CD4-positive, alpha-beta T cell (primary cell): ENCODE measurements at regions not wholly inside any gene's neighbourhood (a gene's known extent, or its start where the extent isn't known, plus 50 kb on each side); places are given as distances from the start of the nearest gene placed in this dataset.

Experiments
- ATAC-seq: fragments of 200-7000 bp; cut with Tn5 transposase; one replicate; pipeline ENCODE4 v1.10.0; 2022; ENCODE audit warnings: mild to moderate bottlenecking; ENCODE audit not compliant: poor library complexity
- CTCF ChIA-PET: fragments of 350-600 bp; sonication (Branson Sonifier 250); formaldehyde crosslinking; loops from one replicate; lab custom pipeline; 2021; ENCODE audit warnings: antibody characterized with exemption, inconsistent platforms; lab: Charles Lee
- POLR2A ChIA-PET: fragments of 350-600 bp; sonication (Branson Sonifier 250); formaldehyde crosslinking; loops from one replicate; lab custom pipeline; 2021; ENCODE audit warnings: antibody characterized with exemption, inconsistent platforms; lab: Charles Lee
- DNase-seq, 14 experiments: peaks; one replicate each; pipeline ENCODE4 v3.0.0-alpha.2; 2013 to 2020; ENCODE audit warnings: mixed read lengths in 2 of 14
- H3K27ac ChIP-seq, 2 donors: one replicate each; pipeline versions ENCODE4 v1.5.1 to v1.7.0; 2013; ENCODE audit warnings: low read length in 2 of 2, low read depth in 1 of 2, mild to moderate bottlenecking in 1 of 2
- H3K27me3 ChIP-seq, 2 experiments: 1 replicate in 1 of 2; 2 replicates in 1 of 2; pipeline versions ENCODE4 v1.6.1 to v1.7.0; 2013; ENCODE audit warnings: low read length in 2 of 2, control low read depth in 1 of 2, mild to moderate bottlenecking in 1 of 2, moderate library complexity in 1 of 2; ENCODE audit not compliant: insufficient read depth in 2 of 2, control insufficient read depth in 1 of 2
- H3K36me3 ChIP-seq: one replicate; pipeline ENCODE4 v1.6.1; 2013; ENCODE audit warnings: low read length, control low read depth; ENCODE audit not compliant: insufficient read depth
- H3K4me1 ChIP-seq: one replicate; pipeline ENCODE4 v1.6.1; 2013; ENCODE audit warnings: low read length, control low read depth; ENCODE audit not compliant: insufficient read depth
- H3K4me3 ChIP-seq: one replicate; pipeline ENCODE4 v1.5.1; 2013; ENCODE audit warnings: mild to moderate bottlenecking, low read length, moderate library complexity
- H3K9me3 ChIP-seq, 2 experiments: 1 replicate in 1 of 2; 2 replicates in 1 of 2; pipeline versions ENCODE4 v1.6.1 to v1.7.0; 2013; ENCODE audit warnings: low read length in 2 of 2, mild to moderate bottlenecking in 2 of 2, control low read depth in 1 of 2, moderate library complexity in 1 of 2; ENCODE audit not compliant: control insufficient read depth in 1 of 2, insufficient read depth in 1 of 2
- H3K27ac Mint-ChIP-seq: one replicate; pipeline ENCODE4 v1.8.0; 2020; ENCODE audit warnings: mixed read lengths
- H3K27me3 Mint-ChIP-seq: one replicate; pipeline ENCODE4 v1.8.0; 2021; ENCODE audit warnings: mixed read lengths
- H3K36me3 Mint-ChIP-seq: one replicate; pipeline ENCODE4 v1.8.0; 2021; ENCODE audit warnings: low read depth, mixed read lengths
- H3K4me1 Mint-ChIP-seq: one replicate; pipeline ENCODE4 v1.8.0; 2021; ENCODE audit warnings: low read depth, mixed read lengths
- H3K4me3 Mint-ChIP-seq: one replicate; pipeline ENCODE4 v1.8.0; 2020; ENCODE audit warnings: mild to moderate bottlenecking, mixed read lengths
- H3K9me3 Mint-ChIP-seq: one replicate; pipeline ENCODE4 v1.8.0; 2020; ENCODE audit warnings: mixed read lengths
- CTCF ChIP-seq: fragments of 200-600 bp; IDR thresholded peaks from one replicate; pipeline ENCODE4 v1.8.0; 2022; ENCODE audit warnings: antibody characterized with exemption, mild to moderate bottlenecking
- intact Hi-C, 2 experiments: fragments of 100-400 bp; cut with DNase I in 1 of 2; cut with micrococcal nuclease in 1 of 2; formaldehyde crosslinking; loops; one replicate each; pipeline versions ENCODE4 v1.15.1 to v1.9.0; 2023 to 2025; cut with DNase I, micrococcal nuclease

- no peaks in the 10 kb centered on the region for H3K27me3 ChIP-seq
- Mint-ChIP-seq H3K4me3 (no peak overlapping the region), H3K9me3 (no peaks in the 10 kb centered on the region), H3K4me1 (no peaks in the 10 kb centered on the region), H3K27me3 (no peaks in the 10 kb centered on the region), H3K27ac (no peak overlapping the region), H3K36me3 (no peaks in the 10 kb centered on the region)
- no peak overlapping the region for H3K27ac ChIP-seq
- POLR2A ChIA-PET: no interaction called here
- H3K9me3 ChIP-seq: no peaks in the 10 kb centered on the region
- ATAC-seq (no peak), DNase-seq (no peak)
- no peaks in the 10 kb centered on the region for H3K4me1 ChIP-seq
- CTCF ChIA-PET: no interaction called here
- H3K36me3 ChIP-seq: no peaks in the 10 kb centered on the region
- TF ChIP-seq CTCF: no peak
- intact Hi-C loops: no loop called here
- no peak overlapping the region for H3K4me3 ChIP-seq
Measured at GRCh38 chr5:36359267-36359666, 57.6 kb upstream of the RANBP3L start.

GRCh38 chr5:36360307-36360706, 58.6 kb upstream of the RANBP3L start:
- ChIA-PET CTCF (no interaction called here), POLR2A (no interaction called here)
- intact Hi-C loops: no loop called here
- no peak for TF ChIP-seq CTCF
- no peak overlapping the region for H3K4me3 Mint-ChIP-seq
- DNase-seq (no peak), ATAC-seq (no peak)
- H3K4me1 Mint-ChIP-seq: no peaks in the 10 kb centered on the region
- Histone ChIP-seq H3K36me3 (no peaks in the 10 kb centered on the region), H3K4me1 (no peaks in the 10 kb centered on the region), H3K27ac (no peak overlapping the region), H3K9me3 (no peaks in the 10 kb centered on the region), H3K4me3 (no peak overlapping the region), H3K27me3 (no peaks in the 10 kb centered on the region)
- H3K9me3 Mint-ChIP-seq: no peaks in the 10 kb centered on the region
- H3K27me3 Mint-ChIP-seq: no peaks in the 10 kb centered on the region
- H3K36me3 Mint-ChIP-seq: no peaks in the 10 kb centered on the region
- no peak overlapping the region for H3K27ac Mint-ChIP-seq

DNA sequence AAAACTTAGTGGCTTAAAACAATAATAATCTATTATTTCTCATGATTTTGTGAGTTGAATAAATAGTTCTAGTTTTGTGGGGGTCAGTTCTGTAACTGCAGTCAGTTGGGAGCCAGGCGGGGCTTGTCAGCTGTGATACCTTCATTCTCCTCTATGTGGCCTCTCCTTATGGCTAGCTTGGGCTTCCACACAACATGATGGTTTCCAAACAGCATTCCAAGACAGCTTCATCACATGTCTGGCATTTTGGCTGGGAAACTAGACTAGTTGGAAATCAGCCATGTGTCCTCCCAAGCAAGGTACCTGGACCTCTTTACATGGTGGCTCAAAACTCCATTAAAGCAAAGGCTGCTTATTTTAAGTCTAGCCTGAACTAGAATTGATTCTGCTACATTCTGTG, 61.4 kb upstream of the RANBP3L start:
- H3K27ac ChIP-seq: no peak overlapping the region
- CTCF ChIA-PET: no interaction called here
- no peak for DNase-seq
- H3K4me1 ChIP-seq: no peaks in the 10 kb centered on the region
- intact Hi-C loops: no loop called here
- no peaks in the 10 kb centered on the region for H3K27me3 ChIP-seq
- H3K4me1 Mint-ChIP-seq: no peaks in the 10 kb centered on the region
- ATAC-seq: no peak
- H3K9me3 ChIP-seq: no peaks in the 10 kb centered on the region
- POLR2A ChIA-PET: no interaction called here
- H3K4me3 Mint-ChIP-seq: no peak overlapping the region
- H3K36me3 ChIP-seq: no peaks in the 10 kb centered on the region
- H3K27me3 Mint-ChIP-seq: no peaks in the 10 kb centered on the region
- no peak overlapping the region for H3K27ac Mint-ChIP-seq
- no peaks in the 10 kb centered on the region for H3K9me3 Mint-ChIP-seq
- H3K4me3 ChIP-seq: no peak overlapping the region
- H3K36me3 Mint-ChIP-seq: no peaks in the 10 kb centered on the region
- TF ChIP-seq CTCF: no peak
